Ureter (tissue), 1 donor: ENCODE measurements at regions not wholly inside any gene's neighbourhood (a gene's known extent, or its start where the extent isn't known, plus 50 kb on each side); places are given as distances from the start of the nearest gene placed in this dataset.

Source experiments
- DNase-seq: peaks from one replicate; pipeline ENCODE4 v3.0.0-alpha.2; 2020; ENCODE audit warnings: low spot score
- donor health status: DM: yes; HTN: yes; CAD: no.

DNA sequence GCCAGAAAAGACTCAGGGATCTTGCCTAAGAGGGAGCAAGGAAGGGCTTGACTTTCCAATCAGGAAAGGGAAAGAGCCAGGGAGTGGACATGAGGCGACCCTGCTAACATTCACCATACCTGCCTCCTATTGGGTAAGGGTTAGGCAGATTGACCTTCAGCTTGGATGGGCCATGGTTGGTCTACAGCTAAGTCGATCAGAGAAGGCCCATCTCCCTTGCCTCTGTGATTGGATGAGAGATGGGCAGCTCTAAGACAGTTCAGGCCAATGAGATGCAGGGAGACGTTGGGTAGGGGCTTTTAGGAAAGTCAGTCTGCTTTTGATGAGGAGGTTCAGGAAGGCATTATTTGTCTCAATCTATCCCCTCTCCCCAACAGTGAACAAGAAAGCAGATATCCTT is 135.0 kb upstream of the STC2 start:
- no peak for DNase-seq

DNA sequence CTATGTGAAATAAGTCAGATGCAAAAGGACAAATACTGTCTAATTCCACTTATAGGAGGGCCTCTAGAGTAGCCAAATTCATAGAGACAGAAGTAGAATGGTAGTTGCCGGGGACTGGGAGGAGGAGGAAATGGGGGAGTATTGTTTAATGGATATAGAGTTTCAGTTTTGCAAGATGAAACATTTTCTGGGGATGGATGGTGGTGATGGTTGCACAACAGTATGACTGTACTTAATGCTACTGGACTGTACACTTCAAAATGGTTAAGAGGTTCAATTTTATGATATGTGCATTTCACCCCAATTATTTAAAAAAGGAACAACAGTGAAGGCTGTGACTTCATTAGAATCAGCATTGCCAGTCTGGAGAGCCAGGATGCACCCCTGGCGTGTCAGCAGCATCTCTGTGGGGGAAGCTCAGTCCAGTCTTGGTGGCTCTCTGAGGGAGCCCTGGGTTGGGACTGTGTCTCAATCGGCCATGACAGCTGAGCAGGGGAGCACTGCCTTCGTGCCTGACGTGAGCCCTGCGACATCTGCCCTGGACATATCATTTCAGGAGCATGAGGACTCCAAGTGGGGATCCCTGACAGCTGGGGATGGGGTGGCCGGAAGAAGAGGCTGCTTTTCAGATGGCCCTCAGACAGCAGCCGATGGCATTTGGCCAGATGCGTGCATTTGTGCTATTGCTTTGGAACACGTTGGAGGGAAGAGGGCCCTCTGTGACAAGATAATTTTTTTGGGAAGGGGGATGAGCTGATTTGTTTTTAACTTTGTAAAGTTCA is 130.8 kb upstream of the STC2 start:
- no peak for DNase-seq

DNA sequence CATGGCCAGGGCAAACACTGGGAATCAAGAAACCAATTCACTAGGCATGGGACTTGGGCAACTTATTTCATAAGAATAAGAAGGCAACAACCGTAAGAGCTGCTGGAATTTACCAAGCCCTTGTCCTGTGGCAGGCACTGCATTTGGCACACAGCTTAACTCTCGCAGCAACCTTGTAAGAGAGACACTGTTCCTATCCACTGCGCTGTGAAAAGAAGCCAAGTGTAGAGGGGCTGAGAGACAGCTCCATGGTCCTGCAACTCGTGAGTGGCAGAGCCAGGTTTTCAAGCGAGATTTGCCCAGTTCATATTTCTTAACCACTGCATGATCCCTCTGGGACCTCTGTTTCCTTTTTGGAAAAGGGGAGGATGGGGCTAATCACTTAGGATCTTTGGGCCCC is 129.3 kb upstream of the STC2 start:
- DNase-seq = no peak

DNA sequence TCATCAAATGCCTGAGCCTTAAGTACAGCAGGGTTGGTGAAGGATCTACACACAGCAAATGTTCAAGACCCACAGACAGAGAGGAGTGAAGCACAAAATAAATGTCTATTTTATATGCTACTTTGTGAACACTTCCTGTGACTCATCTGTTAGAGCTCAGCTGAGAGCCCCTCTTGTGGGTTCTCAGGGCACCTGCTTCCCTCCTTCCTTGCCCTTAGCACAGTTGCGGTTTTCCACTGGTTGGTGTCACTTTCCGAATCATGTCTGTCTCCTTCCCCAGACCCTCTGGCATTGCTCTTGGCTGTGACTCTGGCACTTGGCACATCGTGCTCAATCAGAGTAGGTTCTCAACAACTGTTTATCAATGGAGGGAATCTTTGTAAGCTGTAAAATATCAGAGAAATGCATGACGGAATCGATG is 128.5 kb upstream of the STC2 start:
- no peak for DNase-seq

DNA sequence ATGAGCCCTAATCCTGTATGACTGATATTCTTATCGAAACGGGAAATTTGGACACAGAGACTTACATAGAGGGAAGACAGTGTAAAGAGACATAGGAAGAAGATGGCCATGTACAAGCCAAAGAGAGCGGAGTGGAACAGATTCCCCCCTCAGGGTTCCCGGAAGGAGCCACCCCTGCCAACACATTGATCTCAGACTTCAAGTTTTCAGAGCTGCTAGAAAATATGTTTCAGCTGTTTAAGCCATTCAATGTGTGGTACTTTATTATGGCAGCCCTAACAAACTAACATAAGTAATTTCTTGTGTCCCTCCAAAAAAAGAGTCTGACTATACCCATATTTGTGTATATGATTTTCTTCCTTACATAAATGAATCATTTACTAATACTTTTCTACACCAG is 128.0 kb upstream of the STC2 start:
- DNase-seq = no peak

DNA sequence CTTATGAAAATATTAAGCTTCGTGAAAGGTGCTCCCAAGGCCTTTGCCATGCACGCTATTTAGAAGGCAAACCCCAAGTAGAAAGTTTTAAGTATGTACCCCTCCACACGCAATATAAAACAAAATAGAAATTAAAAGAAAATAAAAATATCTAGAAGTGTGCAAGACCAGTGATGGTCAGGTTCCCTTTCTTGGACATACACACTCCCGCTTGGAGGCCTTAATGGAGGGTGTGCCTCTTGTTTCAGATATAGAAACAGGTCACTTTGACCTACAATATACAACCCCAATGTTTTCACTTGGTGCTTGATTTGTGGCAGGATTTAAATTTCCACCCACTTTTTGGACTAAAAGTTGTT is 127.4 kb upstream of the STC2 start:
- DNase-seq = no peak

DNA sequence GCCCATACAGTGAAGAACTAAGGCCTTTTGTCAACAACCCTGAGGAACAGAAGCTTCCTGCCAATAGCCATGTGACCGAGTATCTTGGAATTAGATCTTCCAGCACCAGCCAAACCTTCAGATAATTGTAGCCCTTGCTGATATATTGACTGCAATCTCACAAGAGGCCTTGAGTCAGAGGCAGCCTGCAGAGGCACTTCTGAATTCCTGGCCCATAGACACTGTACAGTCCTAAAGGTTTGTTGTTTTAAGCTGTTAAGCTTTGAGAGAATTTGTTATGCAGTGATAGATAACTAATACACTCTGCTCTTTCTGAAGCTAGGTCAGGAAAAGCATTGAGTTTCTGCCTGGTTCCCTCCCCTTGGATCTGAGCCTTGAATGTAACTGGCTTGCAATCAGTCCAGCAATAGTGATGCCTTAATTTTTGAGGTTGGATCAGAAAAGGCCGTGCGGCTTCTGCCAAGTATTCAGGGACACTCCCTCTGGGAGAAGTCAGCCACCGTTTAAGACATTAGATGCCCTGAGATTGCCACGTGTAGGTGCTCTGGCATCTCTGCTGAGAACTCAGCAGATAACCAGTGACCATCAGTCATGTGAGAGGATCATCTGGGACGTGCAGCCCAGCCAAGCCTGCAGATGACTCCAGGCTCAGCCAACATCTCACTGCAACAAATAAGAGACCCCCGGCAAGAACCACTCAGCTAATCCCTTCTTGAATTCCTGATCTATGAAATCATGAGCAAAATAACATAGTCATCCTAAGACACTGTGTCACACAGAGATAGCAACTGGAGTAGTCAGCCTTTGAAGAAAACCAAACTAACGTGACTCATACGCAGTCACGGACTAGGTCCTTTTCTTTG is 126.8 kb upstream of the STC2 start:
- no peak for DNase-seq

DNA sequence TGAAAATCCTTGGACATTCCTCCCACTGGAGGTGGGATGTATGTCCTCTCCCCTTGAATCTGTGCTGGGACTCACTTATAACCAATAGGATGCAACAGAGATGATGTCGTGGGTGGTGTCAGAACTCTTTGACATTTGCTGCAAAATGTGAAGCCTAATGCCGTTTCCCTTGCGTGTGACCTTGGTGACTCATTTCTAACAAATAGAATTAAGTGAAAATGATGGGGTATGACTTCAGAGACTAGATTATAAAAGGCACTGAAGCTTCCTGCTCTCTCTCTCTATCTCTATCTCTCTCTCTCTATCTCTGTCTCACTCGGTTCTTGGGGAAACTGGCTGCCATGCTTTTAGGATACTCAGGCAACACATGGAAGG is 126.1 kb upstream of the STC2 start:
- DNase-seq = no peak

DNA sequence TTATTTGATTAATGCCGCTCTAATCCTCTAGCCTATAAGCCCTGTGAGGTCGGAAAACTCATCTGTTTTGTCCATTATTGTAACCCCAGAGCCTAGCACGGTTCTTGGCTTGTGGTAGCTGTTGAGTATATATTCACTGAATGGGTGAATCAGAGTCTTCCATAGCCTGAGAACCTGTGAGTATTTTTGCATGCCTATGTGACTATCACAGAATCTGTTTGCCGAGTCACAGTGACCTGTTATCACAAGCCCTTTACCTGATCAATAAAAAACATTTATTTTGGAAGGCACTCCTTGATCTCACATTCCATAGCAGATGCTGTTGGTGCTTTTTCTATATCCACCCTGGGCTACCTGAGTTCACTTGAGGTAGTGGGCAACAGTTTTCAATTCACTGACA is 125.0 kb upstream of the STC2 start:
- no peak for DNase-seq

DNA sequence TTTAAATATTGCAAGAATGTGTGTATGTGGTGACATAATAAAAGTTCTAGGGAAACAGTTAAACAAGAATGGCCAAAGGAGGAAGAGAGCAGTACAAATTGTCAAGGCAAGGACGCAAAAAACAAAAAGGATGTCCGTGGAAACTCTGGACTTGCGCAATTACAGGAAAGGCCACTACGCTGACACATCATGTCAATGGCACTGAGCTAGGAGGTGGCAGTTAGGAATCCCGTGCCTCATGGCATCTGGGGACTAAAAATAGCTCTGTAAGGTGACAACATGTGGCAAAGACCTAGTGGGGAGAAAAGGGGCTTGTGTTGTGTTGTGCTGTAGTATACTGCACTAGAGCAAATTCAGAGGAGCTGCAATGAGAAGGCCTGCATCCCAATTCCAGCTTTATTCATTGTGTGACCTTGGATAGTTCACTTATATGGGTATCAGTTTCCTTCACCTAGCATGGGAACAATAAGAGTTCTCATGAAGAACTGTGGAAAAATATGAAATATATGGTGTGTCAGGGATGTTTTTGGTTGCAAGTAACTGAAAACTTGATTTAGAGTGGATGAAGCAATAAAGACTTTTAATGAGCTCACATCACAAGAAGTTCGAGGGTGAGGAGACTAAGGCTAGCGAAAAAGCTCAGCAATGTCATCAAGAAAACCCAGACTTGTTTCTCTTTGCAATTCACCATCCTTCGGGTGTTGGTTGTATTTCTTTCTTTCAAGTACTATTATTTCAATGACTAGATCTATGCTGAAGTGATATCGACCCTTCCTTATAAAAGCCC is 124.1 kb upstream of the STC2 start:
- DNase-seq = no peak

DNA sequence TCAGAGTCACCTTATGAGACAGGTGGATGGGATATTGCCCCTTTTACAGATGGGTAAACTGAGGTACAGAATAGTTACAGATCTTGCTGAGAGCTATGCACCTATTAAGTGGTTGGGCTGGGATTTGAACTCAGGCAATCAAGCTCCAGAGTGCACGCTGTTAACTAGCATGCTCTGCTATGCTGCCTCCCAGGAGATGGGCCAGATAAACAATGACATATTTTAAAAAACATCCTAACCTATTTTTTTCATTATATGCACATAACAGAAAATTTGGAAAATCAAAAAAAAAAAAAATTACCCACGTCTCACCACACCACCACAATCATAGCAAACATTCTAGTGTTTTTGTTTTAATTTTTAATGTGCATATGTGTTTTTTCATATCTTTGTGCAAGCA is 123.4 kb upstream of the STC2 start:
- DNase-seq = no peak

DNA sequence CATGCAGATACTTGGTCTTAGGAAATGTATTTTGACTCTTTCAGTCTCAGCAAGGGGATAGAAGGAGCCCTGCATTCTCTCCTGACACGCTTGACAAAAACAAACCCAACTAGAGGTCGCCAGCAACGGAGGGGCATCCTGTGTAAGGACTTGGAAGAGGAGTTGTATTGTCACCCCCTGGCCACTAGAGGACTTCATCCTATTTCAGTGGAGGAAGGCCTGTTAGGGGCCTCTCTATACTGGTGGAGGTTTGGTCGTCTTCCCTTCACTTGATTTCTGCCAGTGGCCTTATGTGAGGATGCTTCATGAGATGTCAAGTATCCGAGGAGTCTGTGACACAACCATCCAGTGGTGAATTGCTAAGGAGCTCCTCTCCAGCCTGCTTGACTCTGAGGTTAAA is 122.8 kb upstream of the STC2 start:
- no peak for DNase-seq

DNA sequence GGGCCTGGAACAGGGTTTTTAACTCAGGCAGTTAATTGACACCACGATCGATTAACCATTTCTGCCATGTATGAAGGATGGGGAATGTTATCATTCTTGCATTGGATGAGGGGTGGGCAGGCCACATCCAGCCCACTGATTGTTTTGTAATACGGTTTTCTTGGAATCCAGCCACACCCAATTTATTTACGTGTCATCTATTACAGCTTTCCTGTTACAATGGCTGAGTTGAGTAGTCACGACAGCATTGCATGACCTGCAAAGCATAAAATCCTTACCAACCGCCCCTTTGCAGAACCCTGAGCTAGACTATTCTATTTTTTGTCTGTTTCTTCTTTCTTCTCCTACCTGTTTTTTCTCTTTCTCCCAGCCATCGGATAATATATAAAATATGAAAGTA is 122.0 kb upstream of the STC2 start:
- DNase-seq = no peak

DNA sequence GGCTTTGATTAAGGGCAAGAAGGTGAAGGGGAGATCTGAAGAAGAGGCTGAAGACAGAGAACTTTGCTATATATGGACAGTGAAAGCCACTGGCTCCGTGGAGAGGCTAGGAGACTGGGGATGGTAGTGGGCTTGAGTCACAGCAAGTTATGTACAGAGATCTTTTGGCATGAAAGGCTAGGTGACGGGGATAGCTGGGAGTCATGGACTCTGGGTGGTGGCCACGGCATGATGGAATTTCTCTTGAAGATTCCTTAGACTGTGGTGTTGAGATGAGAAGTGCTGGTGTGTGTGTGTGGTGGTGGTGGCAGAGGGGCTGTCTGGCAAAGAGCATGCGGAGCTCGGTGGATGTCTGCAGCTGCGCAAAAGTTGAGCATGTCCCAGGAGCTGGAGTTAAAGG is 120.6 kb upstream of the STC2 start:
- DNase-seq = no peak

DNA sequence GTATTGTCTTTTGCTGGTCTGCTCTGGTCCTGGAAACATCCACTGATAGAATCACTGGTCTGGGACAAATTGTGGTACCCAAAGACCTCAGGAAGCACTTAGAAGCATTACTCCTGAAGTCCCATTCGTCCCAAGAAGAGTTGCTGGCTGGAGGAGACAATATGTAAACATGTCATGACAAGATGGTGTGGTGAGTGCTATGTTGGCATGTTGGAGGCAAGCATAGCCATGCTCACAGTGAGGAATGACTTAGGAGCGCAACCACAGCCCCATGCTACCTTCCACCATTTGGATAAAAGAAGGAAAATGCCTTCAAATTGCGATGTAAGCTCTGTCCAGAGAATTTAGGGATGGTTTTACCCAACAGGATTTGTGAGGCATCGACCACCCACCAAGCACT is 115.8 kb upstream of the STC2 start:
- DNase-seq = no peak

DNA sequence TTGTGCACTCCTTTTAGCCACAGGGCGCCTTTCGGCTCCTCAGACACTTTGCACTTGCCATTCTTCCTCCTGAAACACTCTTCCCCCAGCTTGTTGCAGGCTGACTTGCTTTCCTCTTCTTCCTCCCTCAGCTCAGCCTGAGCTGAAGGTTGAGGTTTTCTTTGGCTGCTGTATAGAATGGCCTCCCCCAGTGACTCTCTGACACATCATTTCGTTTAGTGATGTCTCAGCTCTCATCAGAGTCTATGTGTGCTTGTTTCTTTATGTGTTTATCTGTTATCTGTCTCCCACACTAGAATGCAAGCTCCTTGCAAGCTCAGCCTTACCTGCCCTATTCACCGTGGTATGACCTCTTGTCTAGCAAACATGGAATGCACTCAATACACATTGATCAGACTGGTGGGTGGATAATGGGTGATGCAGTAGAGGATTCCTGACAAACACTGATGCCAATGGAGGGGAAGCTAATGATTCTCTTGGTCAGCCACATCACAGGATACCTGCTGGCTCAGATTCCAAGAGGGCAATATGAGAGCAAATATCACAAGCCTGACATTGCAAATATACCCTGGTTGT is 112.9 kb upstream of the STC2 start:
- DNase-seq = no peak

DNA sequence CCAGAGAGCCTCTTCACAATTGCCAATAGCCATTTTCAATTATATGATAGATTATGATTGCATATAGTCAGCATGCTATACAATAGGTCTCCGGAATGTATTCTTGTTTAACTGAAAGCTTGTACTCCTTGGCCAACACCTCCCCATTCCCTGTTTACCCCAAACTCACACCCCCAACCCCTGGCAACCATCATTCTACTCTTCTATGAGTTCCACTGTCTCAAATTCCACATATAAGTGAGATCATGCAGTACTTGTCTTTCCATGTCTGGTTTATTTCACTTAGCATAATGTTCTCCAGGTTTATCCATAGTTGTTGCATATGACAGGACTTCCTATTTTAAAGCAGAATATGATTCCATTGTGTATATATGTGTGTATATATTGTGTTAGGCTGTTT is 110.7 kb upstream of the STC2 start:
- DNase-seq = no peak

DNA sequence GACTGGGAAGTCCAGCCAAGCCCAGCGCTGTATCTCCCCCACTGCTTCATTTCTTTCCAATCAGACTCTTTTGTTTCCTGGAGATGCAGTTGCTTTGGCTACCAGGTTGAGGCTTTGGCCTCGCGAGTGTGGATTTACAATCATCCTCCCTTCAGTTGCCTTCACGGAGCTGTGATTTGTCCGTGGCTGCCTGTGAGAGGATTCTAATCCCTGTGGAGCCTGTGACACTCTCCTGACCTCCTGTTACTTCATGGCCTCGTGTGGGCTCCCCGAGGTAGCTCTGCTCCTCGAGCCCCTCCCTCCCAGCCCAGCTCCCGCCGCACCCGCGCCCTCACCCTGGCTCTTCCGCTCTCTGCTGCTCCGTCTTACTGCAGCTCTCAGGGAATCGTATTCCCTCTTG is 107.2 kb upstream of the STC2 start:
- no peak for DNase-seq

DNA sequence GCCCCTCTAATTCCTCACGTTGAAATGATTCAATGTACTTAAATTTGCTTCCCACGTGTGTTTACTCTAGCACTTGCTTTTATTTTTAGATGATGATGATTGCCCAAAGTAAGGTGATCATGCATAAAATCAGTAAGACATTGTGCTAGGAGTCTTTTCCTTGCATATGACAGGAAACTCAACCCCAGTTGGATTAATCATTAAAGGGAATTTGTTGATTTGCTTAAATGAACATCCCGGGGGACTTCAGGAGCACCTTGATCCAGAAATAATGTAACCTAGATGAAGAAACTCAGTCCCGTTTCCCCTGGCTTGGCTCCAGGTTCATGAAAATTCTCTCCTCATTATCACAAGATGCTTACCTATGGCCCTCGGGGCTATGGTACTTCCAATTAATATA is 106.1 kb upstream of the STC2 start:
- DNase-seq = no peak

DNA sequence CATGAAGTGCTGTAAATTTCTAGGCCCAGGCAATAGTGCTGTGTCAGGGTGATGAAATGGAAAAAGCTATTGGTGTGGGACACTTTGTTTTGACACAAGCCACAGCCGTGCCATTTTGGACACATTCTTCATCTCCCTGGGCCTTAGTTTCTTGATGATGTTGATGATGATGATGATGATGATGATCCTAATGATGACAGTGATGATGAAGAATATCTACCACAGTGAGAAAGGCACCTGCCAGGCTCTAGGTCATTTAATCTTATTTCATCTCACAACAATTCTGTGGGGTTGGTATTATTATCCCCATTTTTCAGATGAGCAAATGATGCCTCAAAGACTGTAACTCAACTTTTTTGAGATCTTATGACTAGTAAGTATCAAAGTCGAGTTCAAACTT is 102.2 kb upstream of the STC2 start:
- no peak for DNase-seq

DNA sequence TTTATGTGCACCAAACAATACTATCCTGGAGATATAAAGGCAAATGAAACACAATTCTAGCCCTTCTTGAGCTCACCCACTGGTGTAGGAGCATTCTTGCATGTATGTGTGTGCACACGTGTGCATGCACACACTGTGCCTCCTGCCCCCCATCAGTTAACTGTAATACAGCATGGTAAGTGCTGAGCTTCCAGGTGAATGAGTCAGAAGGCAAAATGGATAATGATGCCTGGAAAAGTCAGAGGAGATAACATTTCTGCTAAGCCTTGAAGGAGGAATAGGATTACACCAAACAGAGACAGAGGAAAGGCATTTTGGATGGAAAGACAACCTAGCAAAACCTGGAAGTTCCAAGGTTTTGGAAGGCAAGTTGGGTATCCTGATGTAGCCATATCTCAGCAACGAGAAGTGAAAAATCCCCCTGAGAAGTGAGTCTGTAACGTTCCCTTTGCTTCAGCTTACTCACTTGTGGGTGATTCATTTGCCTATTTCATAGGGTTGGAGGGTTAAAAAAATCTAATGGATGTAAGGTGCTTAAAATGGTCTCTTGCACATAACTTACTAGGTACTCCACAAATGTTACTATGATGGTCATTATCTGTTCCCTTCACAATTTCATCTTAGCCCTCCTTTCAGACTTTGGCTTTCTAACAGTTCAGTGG is 101.4 kb upstream of the STC2 start:
- DNase-seq = no peak
